DOHH2 (cell line): ENCODE measurements at regions not wholly inside any gene's neighbourhood (a gene's known extent, or its start where the extent isn't known, plus 50 kb on each side); places are given as distances from the start of the nearest gene placed in this dataset.

Experiments used
- H3F3A ChIP-seq: fragments of 200-600 bp; sonication (generic), shearing (Covaris generic); 2 replicates; pipeline ENCODE4 v1.6.0; 2016; ENCODE audit warnings: antibody characterized with exemption, mild to moderate bottlenecking; ENCODE audit not compliant: control insufficient read depth, insufficient read depth
- H3K27ac ChIP-seq: fragments of 200-600 bp; sonication (generic); 2 replicates; pipeline ENCODE4 v1.5.1; 2014; ENCODE audit warnings: low read depth, mild to moderate bottlenecking, low read length, moderate library complexity
- H3K27me3 ChIP-seq: fragments of 200-600 bp; sonication (generic); 2 replicates; pipeline ENCODE4 v1.6.1; 2014; ENCODE audit warnings: mild to moderate bottlenecking, low read length, mixed read lengths; ENCODE audit not compliant: control insufficient read depth
- H3K36me3 ChIP-seq: fragments of 200-600 bp; sonication (generic); 2 replicates; pipeline ENCODE4 v1.6.1; 2014; ENCODE audit warnings: mild to moderate bottlenecking, low read length, moderate library complexity, mixed read lengths; ENCODE audit not compliant: control insufficient read depth
- H3K4me1 ChIP-seq: fragments of 200-600 bp; sonication (generic); 2 replicates; pipeline ENCODE4 v1.6.1; 2014; ENCODE audit warnings: mild to moderate bottlenecking, low read length, mixed read lengths; ENCODE audit not compliant: control insufficient read depth
- H3K4me2 ChIP-seq: fragments of 200-600 bp; sonication (generic); 2 replicates; pipeline ENCODE4 v1.6.0; 2014; ENCODE audit warnings: mild to moderate bottlenecking, low read length, moderate library complexity
- H3K4me3 ChIP-seq: fragments of 200-600 bp; sonication (generic); 2 replicates; pipeline ENCODE4 v1.5.1; 2014; ENCODE audit warnings: mild to moderate bottlenecking, low read length, mixed read lengths
- H3K79me2 ChIP-seq: fragments of 200-600 bp; sonication (generic); 2 replicates; pipeline ENCODE4 v1.6.1; 2014; ENCODE audit warnings: mild to moderate bottlenecking, low read length, mixed read lengths; ENCODE audit not compliant: control insufficient read depth
- H3K9me2 ChIP-seq: fragments of 200-600 bp; sonication (generic); replicated peaks from 2 replicates; pipeline ENCODE4 v1.6.1; 2014; ENCODE audit warnings: mild to moderate bottlenecking, low read length, mixed read lengths; ENCODE audit not compliant: control insufficient read depth
- H3K9me3 ChIP-seq: fragments of 200-600 bp; sonication (generic); 2 replicates; pipeline ENCODE4 v1.6.1; 2014; ENCODE audit warnings: antibody characterized with exemption, low read length, mixed read lengths; ENCODE audit not compliant: control insufficient read depth, insufficient read depth
- H4K20me1 ChIP-seq: fragments of 200-600 bp; sonication (generic); 2 replicates; pipeline ENCODE4 v1.6.0; 2014; ENCODE audit warnings: low read depth, mild to moderate bottlenecking, antibody characterized with exemption, low read length, moderate library complexity; ENCODE audit not compliant: control insufficient read depth, insufficient read depth
- EZH2phosphoT487 ChIP-seq: fragments of 200-600 bp; sonication (generic); IDR thresholded peaks from 2 replicates; pipeline ENCODE4 v1.6.1; 2017; ENCODE audit warnings: borderline replicate concordance, mild to moderate bottlenecking, antibody characterized with exemption, low read length, moderate library complexity, mixed read lengths
- TF ChIP-seq, protein P1 (sequence below): fragments of 200-600 bp; sonication (generic); IDR thresholded peaks from one replicate; pipeline ENCODE4 v1.5.1; 2014; ENCODE audit warnings: antibody characterized with exemption, mild to moderate bottlenecking, low read depth, low read length; ENCODE audit not compliant: poor library complexity, severe bottlenecking

- H3K9me3 ChIP-seq: no peaks in the 10 kb centered on the region
- no peaks in the 10 kb centered on the region for H4K20me1 ChIP-seq
- H3K4me3 ChIP-seq: no peak overlapping the region
- peaks cover 9% of the 10 kb centered on the region for H3K4me1 ChIP-seq
- H3K27me3 ChIP-seq: no peaks in the 10 kb centered on the region
- TF ChIP-seq EZH2phosphoT487: no peak
- TF ChIP-seq, protein P1, sequence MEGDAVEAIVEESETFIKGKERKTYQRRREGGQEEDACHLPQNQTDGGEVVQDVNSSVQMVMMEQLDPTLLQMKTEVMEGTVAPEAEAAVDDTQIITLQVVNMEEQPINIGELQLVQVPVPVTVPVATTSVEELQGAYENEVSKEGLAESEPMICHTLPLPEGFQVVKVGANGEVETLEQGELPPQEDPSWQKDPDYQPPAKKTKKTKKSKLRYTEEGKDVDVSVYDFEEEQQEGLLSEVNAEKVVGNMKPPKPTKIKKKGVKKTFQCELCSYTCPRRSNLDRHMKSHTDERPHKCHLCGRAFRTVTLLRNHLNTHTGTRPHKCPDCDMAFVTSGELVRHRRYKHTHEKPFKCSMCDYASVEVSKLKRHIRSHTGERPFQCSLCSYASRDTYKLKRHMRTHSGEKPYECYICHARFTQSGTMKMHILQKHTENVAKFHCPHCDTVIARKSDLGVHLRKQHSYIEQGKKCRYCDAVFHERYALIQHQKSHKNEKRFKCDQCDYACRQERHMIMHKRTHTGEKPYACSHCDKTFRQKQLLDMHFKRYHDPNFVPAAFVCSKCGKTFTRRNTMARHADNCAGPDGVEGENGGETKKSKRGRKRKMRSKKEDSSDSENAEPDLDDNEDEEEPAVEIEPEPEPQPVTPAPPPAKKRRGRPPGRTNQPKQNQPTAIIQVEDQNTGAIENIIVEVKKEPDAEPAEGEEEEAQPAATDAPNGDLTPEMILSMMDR: no peak
- H3K9me2 ChIP-seq: no peaks in the 10 kb centered on the region
- H3K27ac ChIP-seq: no peak overlapping the region
- no peaks in the 10 kb centered on the region for H3K36me3 ChIP-seq
- H3K4me2 ChIP-seq: no peak overlapping the region
- no peaks in the 10 kb centered on the region for H3F3A ChIP-seq
- no peaks in the 10 kb centered on the region for H3K79me2 ChIP-seq
These were observed 131.2 kb upstream of the HDDC2 start for GRCh38 chr6:125432963-125433362.

DNA sequence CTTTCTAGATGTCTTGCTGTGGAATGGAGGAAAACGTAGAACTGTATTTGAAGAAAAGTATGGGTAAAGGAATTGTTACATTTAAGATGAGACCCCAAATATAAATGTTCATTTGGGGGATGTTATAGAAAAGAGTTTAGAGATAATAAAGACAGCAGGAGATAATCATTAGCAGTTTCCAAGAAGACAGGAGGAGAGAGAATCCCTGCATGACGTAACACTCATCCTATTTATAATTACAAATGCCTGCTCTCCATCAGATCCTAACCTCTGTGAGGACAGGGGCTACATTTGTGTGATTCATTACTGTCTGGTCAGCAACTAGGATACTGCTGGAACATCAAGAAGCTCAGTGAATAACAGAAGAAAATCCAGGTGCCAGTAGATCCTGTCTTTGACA, 133.0 kb upstream of the HDDC2 start:
- Histone ChIP-seq H3K27ac (no peak overlapping the region), H3F3A (no peaks in the 10 kb centered on the region), H3K9me3 (no peaks in the 10 kb centered on the region), H3K9me2 (no peaks in the 10 kb centered on the region), H3K4me2 (no peak overlapping the region), H3K36me3 (no peaks in the 10 kb centered on the region), H3K4me3 (no peak overlapping the region), H3K79me2 (no peaks in the 10 kb centered on the region), H4K20me1 (no peaks in the 10 kb centered on the region), H3K27me3 (no peaks in the 10 kb centered on the region), H3K4me1 (peaks cover 9% of the 10 kb centered on the region)
- no peak for TF ChIP-seq EZH2phosphoT487
- TF ChIP-seq, protein P1: no peak

DNA sequence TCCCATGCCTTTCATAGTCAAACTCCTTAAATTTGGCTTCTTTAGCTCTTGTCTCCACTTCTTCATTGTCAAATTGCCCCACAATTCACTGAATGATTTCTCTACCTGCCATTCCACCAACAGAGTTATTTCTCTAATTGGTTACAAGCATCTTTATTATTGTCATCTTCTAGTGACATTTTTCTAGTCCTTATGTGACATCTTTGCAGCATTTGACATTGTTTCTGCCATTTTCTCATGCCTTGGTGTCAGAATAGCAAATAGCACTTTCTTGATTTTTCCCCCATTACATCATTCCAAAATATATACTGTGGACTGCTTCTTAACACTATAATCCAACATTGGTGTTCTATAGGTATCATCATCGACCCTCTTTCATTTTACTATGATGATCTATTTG, 137.7 kb upstream of the HDDC2 start:
- H3K4me1 ChIP-seq: no peaks in the 10 kb centered on the region
- no peaks in the 10 kb centered on the region for H3K27me3 ChIP-seq
- H3K4me2 ChIP-seq: no peak overlapping the region
- H4K20me1 ChIP-seq: no peaks in the 10 kb centered on the region
- H3K27ac ChIP-seq: no peak overlapping the region
- H3K36me3 ChIP-seq: no peaks in the 10 kb centered on the region
- no peaks in the 10 kb centered on the region for H3F3A ChIP-seq
- H3K79me2 ChIP-seq: no peaks in the 10 kb centered on the region
- no peak for TF ChIP-seq EZH2phosphoT487
- TF ChIP-seq, protein P1: no peak
- H3K9me3 ChIP-seq: no peaks in the 10 kb centered on the region
- H3K9me2 ChIP-seq: no peaks in the 10 kb centered on the region
- no peak overlapping the region for H3K4me3 ChIP-seq
